Stimulated activated CD8-positive, alpha-beta memory T cell treated with anti-CD3 and anti-CD28 coated beads, Interleukin-15, amount 100 ng/mL, for 24 hours (primary cell): ENCODE measurements at regions not wholly inside any gene's neighbourhood (a gene's known extent, or its start where the extent isn't known, plus 50 kb on each side); places are given as distances from the start of the nearest gene placed in this dataset.
"Not testable (repeated sequence)": the region's sequence is repeated elsewhere in the genome, so short reads cannot be mapped to it uniquely, and the experiment has no call there.

Experiments
- DNase-seq: peaks from one replicate; pipeline ENCODE4 v3.0.0-alpha.2; 2020; ENCODE audit warnings: low read depth

DNA sequence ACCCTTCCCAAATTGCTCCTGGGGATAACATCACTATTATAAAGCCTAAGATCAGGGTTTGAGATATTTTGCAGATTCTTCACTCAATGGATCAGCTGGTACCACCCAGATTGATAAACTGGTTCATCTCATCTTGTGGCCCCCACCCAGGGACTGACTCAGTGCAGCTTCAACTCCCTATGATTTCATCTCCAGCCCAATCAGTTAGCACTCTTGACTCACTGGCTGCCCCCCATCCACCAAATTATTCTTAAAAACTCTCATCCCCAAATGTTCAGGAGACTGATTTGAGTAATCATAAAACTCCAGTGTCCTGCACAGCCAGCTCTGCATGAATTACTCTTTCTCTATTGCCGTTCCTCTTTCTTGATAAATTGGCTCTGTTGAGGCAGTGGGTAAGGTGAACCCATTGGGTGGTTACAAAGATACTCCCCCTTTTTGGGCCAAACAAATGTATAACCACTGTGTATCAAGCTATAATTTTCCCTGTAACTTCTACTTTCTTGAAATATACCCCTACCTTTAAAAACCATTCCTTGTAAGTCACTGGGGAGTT, 263.3 kb upstream of the IL12B start:
- DNase-seq, result no peak

DNA sequence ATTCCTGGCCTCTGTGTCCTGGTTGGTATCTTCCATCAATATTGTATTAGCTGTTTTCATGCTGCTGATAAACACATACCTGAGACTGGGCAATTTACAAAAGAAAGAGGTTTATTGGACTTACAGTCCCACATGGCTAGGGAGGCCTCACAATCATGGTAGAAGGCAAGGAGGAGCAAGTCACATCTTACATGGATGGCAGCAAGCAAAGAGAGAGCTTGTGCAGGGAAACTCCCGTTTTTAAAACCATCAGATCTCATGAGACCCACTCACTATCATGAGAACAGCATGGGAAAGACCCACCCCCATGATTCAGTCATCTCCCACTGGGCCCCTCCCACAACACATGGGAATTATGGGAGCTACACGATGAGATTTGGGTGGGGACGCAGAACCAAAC, 265.3 kb upstream of the IL12B start:
- DNase-seq, result not testable (repeated sequence)

DNA sequence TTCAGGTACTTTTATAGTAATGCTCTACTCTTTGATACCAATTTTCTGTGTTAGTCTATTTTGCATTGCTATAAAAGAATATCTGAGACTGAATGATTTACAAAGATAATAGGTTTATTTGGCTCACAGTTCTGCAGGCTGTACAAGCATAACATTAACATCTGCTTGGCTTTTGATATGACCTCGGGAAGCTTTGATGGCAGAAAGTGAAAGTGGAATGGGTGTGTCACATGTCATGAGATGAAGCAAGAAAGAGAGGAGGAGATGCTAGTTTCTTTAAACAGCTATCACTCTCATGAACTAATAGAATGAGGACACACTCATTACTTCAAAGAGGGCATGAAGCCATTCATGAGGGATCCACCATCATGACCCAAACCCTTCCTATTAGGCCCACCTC, 270.9 kb upstream of the IL12B start:
- no peak for DNase-seq

DNA sequence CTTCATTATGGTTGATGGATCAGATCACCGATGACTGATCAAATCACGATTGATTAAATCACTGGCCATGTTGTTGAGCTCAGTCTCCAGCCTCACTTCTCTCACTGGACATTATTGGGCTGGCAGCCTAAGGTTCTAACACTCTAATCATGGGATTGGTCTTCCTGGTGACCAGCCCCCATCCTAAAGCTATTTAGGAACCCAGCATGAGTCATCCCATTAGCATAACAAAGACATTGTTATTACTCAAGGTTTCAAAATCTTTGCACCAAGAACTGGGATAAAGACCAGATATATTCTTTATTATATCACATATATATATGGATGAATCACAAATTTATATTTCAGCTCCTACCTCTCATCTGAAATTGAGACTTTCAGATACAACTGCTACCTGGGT, 272.1 kb upstream of the IL12B start:
- no peak for DNase-seq

DNA sequence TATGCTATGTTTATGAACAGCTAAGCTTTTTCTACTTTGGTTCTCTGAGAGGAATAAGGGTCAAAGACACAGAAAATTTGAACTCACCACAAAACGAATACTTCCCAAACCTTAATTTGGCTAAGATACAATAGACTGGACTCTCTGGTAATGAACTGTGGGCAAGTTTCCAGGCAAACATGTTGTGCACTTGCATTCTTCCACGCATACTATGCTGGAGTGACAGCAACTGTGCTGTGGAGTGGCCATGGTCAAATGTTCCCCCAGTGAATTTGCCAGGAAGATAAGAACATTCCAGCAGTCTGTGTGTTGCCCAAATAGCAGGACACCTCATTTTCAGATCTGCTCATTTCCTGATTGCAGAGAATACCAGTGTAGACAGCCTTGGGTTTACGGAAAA, 275.3 kb upstream of the IL12B start:
- DNase-seq, result no peak

DNA sequence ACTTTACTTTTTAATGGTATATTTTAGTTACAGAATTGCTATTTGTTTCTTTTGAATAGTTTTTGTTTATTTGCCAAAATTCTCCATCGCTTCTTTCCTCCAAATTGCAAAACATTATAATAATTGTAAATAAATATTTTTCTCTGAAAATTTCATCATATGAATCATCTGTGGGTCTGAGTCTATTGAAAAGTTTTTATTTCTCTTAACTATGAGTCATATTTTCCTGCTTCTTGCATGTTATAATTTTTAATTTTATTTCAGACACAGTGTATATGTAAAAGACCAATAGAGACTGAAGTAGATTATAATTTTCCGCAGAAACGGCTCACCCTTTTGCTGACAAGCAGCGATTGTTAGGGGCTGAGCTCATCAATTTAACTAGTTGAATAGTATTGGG, 279.1 kb upstream of the IL12B start:
- no peak for DNase-seq

DNA sequence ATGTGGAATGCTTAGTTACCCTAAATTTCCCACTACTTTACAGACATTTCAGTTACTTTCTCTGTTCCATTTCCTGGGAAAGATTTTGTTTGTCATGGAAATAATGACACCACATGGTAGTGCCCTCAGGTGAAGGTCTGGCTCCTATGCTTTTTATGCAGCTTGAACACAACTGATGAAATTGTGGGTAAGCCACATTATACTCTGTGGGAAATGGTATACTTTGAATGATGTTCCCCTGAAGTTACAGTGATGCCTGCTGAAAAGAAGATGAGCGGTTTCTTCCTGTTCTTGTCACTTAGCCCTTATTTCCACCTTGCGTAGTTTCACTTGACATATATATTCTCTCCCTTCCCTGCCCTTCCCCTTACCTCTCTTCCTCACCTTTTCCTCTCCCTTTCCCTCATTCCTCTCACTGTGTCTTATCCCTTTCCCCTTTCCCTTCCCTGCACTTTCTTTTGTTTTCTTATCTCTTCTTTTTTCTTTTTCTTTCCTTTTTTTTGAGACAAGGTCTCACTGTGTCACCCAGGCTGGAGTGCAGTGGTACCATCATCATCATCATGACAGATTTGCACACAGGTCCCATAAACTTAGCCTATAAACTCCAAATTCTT, 280.8 kb upstream of the IL12B start:
- DNase-seq, result no peak

DNA sequence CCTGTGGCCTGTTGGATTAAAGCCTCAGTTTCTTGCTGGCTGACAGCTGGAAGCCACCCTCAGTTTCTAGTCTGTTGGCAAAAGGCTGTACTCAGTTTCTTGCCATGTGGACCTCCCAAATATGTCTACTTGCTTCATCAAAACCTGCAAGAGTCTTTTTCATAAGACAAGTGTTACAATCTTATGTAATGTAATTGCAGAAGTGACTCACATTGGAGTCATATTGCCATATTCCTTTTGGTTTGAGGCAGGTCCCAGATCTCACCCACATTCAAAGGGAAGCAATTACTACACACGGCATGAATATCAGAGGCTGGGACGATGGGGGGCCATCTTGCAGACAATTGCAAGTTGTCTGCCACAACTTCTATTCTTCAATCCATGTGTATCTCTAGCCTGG, 286.7 kb upstream of the IL12B start:
- no peak for DNase-seq

DNA sequence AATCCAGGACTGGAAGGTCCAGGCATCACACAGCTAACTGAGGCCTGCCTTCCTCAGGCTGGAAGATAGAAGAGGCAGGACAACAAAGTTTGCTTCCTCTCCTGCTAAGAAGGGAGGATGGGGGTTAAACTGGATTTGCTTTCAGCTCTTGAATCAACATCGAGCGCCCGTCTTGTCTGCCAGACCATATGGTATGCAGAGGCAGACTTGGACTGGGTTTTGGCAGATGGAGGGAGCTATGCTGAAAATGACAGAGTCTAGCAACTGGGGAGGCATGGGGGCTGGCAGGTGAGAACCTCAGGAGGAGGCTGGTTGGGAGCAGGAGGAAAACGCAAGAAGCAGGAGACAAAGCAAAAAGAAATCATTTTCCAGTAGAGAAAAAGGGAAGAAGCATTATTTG, 289.5 kb upstream of the IL12B start:
- no peak for DNase-seq

DNA sequence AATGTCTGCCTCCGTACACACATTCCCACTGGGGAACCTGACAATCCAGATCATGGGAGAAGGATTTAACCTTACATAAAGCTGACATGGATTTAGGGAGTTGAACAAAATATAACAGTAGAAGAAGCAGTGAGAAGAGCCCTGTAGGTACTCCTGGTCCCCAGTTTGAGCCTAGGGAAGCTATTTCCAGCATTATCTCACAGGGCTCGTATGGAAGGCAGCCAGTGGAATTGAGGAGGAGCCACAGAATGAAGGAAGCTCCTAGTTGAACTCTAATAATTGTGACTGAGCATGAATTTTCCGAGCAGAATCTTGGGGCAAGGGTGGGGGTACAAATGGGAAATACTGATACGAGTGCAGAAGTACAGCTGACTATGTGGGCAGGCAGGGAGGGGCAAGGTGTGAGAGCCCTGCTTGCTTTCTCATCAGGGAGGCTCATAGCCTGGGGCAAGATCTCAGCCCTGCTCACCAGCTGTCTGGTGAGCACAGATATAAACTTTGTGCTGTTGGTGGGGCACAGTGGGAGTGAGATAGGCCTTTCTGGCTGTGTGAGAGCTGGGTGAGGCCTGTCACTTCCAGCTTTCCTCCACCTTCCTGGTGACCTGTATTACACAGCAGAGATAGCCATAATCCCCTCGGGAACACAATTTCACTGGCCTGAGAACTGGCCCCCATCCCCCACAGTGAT, 290.7 kb upstream of the IL12B start:
- no peak for DNase-seq

DNA sequence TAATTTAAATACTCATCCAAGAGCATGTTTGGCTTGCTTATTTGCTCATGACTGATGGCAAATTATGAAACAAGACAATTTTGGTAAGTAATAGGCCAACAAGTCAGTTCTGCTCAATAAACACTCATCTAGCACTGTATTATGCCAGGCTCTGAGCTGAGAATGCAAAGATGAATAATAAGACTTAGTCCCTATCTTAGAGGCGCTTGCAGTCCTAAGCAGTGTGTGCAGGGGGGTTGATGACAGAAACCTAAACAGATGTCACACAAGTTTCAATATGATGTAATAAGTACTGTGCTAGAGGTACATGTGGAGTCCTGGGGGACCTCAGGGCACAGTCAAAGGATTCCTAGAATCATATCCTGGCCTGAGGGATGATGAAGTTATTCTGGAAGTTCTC, 287.6 kb upstream of the ADRA1B start:
- no peak for DNase-seq

DNA sequence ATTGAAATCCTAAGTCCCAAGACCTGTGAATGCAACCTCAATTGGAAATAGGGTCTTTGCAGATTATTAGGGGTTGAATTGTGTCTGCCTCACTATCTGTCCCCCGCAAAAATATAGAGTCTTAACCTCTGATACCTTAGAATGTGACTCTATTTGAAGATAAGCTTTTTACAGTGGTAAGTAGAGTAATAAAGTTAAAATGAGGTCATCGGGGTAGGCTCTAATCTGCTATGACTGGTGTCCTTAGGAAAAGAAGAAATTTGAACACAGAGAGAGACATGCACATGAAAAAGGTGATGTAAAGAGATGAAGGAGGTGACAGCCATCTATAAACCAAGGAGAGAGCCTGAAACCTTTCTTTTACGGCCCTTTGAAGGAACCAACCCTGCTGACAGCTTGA, 287.1 kb upstream of the ADRA1B start:
- no peak for DNase-seq

DNA sequence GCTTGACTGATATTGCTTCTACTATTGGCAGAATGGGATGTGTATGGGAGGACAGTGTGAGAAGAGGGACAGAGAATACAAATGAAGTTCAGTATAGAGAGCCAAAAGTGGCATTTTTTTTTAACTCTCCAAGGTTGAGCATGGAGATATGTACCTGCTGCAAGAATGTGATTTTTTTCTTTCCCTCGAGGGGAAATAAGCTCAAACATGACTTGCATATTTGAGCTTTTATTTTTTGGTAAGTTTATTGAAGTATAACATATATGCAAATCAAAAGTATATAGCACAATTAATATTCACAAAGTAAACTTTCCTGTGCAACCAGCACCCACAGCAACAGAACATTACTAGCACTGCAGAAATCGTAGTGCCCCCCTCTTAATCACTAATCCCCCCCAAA, 285.7 kb upstream of the ADRA1B start:
- DNase-seq, result no peak

DNA sequence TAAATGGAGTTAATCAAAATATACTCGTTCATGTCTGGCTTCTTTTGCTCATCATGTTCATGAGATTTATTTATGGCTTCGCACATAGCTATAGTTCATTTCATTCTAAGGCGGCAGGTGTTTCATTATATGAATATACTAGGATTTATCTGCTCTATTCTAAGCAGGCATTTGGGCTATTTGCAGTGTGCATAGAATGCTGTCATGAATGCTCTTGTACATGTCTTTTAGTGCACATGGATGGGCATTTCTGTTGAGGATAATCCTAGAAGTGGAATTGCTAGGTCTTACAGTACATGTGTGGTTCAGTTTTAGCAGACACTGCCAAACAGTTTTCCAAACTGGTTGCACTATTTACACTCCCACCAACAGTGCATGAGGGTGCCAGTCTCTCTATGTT, 285.3 kb upstream of the ADRA1B start:
- DNase-seq, result no peak

DNA sequence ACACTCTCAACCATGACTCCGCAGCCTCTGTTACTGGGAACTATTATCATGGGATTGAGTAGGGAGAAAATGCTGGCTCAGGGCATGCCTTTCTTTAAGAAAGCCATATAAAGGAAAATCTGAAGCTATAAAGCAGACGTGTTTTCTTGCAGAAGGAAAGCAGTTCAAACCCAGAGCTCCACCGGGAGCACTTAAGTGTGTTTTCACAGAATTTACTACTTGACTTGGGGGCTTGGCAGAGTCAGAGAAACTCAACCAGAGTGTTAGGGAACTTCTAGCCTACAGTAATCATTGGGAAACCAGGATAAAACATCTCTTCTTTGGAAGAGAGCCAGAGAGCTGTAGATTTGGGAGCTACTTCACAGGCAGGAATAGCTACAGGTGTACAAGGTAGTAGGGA, 283.4 kb upstream of the ADRA1B start:
- DNase-seq, result no peak

DNA sequence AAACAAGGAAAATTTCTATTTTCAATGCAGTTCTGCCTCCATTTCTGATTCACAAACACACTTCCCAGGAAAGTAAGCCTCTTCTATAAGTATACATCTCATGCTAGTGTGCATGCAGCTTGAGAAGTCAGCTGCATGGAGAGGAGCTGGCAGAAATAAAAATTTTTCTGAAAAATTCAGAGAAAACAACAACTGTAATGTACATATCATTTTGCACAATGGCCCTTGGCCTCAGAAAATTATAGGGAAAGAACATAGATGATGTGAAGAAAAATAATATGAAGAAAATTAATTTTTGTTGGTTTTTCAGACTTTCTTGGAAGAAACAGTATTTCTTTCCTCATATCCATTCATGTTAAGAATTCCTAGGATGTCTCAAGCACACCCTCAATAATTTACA, 277.8 kb upstream of the ADRA1B start:
- no peak for DNase-seq

DNA sequence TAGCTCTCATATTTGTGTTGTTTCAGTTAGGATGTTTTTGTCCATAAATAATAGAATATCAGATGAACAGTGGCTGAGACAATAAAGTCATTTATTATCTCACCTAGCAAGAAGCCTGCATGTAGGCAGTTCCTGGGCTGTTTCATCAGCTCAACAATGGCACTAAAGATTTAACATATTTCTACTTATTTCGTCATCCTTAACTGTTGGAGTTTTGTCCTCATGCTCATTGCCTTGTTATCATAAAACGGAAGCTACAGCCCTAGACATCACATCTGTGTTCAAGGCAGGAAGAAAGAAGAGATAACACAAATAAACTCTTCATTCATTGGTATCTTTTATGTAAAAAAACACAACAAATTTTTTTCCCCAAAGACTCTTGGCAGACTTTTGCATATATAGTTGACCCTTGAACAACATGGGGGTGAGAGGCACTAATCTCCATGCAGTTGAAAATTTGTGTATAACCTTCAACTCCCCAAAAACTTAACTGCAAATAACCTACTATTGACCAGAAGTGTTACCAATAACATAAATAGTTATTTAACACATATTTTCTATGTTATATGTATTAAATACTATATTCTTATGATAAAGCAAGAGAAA, 277.2 kb upstream of the ADRA1B start:
- no peak for DNase-seq

DNA sequence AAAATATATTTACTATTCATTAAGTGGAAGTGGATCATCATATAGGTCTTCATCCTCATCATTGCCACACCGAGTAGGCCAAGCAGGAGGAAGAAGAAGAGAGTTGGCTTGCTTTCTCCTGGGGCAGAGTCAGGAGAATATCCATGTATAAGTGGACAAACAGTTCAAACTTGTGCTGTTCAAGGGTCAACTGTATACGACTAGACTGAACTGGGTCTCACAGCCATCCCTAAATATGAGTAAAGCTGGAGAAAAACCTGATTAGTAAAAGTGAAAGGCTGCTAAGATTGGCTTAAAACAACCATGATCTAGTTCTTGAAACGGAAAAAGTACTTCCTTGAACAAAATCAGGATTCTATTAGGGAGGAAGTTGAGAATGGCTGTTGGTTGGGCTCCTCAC, 276.7 kb upstream of the ADRA1B start:
- DNase-seq, result no peak

DNA sequence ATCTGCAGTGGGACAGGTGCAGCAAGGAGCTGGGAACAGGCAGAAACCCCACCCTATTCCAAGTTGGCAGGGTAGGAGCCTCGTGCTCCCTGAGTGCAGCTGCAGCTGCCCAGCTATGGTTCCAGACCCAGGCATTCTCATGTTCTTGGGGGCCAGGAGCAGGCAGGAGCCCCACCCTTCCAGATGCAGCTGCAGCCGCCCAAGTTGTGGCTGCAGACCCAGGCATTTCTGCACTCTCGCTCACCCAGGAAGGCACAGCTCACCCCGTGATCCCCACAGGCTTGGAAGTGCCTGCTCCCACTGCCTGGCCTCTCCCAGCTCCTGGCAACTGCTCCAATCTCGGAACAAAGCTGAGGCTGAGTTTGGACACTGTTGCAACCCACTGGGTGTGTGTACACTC, 275.8 kb upstream of the ADRA1B start:
- DNase-seq, result no peak

DNA sequence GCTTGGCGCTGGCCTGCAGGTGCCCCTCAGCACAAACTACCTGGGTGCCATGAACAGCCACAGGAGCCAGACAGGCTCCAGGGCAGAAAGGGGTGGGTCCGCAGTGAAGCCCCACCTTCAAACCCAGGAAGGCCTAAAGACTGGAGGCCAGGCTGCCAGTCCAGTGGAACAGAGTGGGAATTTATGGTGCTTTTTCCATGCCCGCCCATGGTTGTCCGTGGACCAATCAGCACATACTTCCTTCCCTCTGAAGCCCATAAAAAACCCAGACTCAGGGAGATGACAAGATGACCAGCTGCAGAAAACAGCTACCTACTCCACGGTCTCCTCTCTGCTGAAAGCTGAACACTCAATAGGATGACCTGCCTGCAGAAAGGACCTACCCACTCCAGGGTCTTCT, 275.4 kb upstream of the ADRA1B start:
- DNase-seq, result no peak

DNA sequence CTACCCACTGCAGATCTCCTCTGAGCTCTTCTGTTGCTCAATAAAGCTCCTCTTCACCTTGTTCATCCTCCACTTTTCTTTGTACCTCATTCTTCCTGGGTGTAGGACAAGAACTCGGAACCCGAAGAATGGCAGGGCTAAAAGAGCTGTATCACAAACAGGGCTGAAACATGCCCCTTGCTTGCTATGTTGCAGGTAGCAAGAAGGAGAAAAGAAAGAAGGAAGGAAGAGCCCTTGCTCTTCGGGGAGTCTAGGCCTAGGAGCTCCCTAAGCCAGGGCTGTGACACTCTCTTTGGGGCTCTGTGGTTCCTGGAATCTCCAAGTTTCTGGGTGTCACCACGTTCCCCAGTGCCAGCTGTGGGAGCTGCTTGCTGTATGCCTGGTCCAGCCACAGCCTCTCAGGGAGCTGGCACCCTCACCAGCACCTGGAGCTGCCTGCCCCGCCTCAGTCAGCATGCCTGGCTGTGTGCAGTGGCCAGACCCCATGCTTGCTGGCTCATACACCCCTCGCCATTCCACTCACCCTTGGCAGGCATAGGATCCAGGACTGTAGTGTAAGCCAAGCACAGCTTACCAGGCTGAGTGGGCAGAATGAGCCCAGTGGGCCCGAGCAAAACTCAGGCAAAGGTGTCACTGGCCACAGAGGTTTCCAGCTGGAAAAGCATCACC, 274.8 kb upstream of the ADRA1B start:
- DNase-seq, result no peak

DNA sequence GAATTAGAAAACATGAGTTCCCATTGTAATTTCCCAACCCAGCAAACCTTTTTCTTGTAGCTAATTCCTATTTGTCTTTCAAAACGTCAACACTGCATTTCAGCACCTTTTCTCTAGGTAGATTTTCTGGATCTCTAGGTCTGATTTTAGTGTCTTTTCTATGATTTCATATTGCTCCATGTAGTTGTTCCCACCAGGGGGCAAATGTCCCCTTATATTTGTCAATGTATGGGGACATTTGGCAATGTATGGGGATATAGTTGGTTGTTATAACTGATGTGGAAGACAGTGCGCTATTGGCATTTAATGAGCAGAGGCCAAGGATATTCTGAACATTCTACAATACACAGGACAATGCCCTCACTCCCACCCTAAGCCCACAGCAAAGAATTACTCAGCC, 273.9 kb upstream of the ADRA1B start:
- no peak for DNase-seq

DNA sequence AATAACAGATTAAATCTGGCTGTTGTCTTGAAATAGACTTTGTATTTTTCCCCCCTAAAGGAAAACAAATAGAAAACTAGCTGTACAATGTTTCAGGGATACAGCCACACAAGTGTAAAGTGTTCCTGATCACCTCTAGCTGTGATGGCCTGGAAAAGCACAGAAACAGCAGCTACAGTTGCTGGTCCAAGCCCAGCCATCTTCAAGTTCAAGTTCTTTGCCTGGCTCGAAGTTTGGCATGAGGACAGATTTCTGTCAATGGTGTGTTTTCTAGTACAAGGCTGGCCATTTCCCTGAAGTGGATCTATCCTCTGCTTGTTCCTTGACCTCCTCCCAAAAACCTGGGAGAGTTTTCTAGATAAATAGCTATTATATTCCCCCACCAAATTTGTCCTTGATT, 272.2 kb upstream of the ADRA1B start:
- no peak for DNase-seq
